GM12875 (cell line): ENCODE measurements at regions not wholly inside any gene's neighbourhood (a gene's known extent, or its start where the extent isn't known, plus 50 kb on each side); places are given as distances from the start of the nearest gene placed in this dataset.
"Not testable (repeated sequence)": the region's sequence is repeated elsewhere in the genome, so short reads cannot be mapped to it uniquely, and the experiment has no call there.

ENCODE experiments used
- H3K4me3 ChIP-seq: one replicate; pipeline ENCODE4 v1.5.1; 2011; ENCODE audit warnings: low read depth, low read length, control low read depth
- CTCF ChIP-seq: IDR thresholded peaks from 2 replicates; pipeline ENCODE4 v1.5.1; 2011; ENCODE audit warnings: low read depth, mild to moderate bottlenecking, control low read depth, inconsistent platforms, low read length, moderate library complexity, borderline replicate concordance; ENCODE audit not compliant: insufficient read depth

- not testable (repeated sequence) for H3K4me3 ChIP-seq
Measured at GRCh38 chr1:245102149-245102548, 52.6 kb upstream of the KIF26B start.

GRCh38 chr1:245099401-245099800, 55.4 kb upstream of the KIF26B start:
- no peak overlapping the region for H3K4me3 ChIP-seq
- TF ChIP-seq CTCF, result no peak

- H3K4me3 ChIP-seq, result no peak overlapping the region
- no peak for TF ChIP-seq CTCF
Measured at GRCh38 chr1:245098924-245099323, 55.9 kb upstream of the KIF26B start.

GRCh38 chr1:245096311-245097066, 58.3 kb upstream of the KIF26B start:
- TF ChIP-seq CTCF, result no peak
- no peak overlapping the region for H3K4me3 ChIP-seq

GRCh38 chr1:245095903-245096302, 58.9 kb upstream of the KIF26B start:
- TF ChIP-seq CTCF, result no peak
- no peak overlapping the region for H3K4me3 ChIP-seq

GRCh38 chr1:245094954-245095353, 59.8 kb upstream of the KIF26B start:
- H3K4me3 ChIP-seq, result no peak overlapping the region
- no peak for TF ChIP-seq CTCF

- H3K4me3 ChIP-seq, result no peak overlapping the region
- TF ChIP-seq CTCF, result no peak
Measured at GRCh38 chr1:245094092-245094491, 60.7 kb upstream of the KIF26B start.
